NT2/D1 (cell line): ENCODE measurements at regions not wholly inside any gene's neighbourhood (a gene's known extent, or its start where the extent isn't known, plus 50 kb on each side); places are given as distances from the start of the nearest gene placed in this dataset.

Experiments used
- SUZ12 ChIP-seq: IDR thresholded peaks from 2 replicates; pipeline ENCODE4 v1.6.1; 2011; ENCODE audit not compliant: insufficient read length, insufficient read depth; ENCODE audit errors: extremely low read depth
- YY1 ChIP-seq: IDR thresholded peaks from 2 replicates; pipeline ENCODE4 v1.6.1; 2011; ENCODE audit not compliant: insufficient read length, insufficient read depth
- ZNF274 ChIP-seq: IDR thresholded peaks from 2 replicates; pipeline ENCODE4 v1.6.1; 2011; ENCODE audit warnings: mild to moderate bottlenecking, low read depth, low read length

DNA sequence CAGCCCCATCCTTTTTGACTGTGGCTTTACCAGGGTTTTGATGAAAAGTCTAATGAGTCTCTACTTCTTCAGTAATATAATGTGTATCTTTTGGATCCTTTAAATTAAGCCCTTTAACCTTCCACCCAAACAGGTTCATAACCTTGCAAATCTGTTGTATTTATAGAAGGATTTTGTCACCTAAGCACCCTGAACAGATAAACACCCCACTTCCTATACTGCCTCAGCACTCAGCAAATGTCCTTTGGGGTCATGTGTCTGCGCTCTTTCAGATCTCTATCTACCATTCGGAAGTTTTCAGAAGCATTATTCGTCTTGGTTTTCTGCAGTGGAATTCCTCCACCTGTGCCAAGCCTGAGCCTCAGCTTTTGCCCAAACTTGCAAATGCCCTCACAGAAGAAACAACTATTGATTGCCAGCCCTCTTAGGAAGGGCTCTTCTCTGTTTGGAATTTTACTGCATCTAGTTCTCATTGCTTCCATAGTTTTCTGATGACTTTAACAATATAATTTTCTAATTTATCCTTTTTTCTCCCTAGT lies 214.8 kb upstream of the KCNJ16 start:
- TF ChIP-seq ZNF274 (no peak), YY1 (no peak), SUZ12 (no peak)
